GM19372 (cell line): ENCODE measurements at regions not wholly inside any gene's neighbourhood (a gene's known extent, or its start where the extent isn't known, plus 50 kb on each side); places are given as distances from the start of the nearest gene placed in this dataset.
"Not testable (repeated sequence)": the region's sequence is repeated elsewhere in the genome, so short reads cannot be mapped to it uniquely, and the experiment has no call there.

Experiments
- ATAC-seq: cut with Tn5 transposase; IDR thresholded peaks from one replicate; pipeline ENCODE4 v1.9.1; 2021; ENCODE audit warnings: mild to moderate bottlenecking, low read depth, moderate library complexity; ENCODE audit not compliant: unreplicated experiment

DNA sequence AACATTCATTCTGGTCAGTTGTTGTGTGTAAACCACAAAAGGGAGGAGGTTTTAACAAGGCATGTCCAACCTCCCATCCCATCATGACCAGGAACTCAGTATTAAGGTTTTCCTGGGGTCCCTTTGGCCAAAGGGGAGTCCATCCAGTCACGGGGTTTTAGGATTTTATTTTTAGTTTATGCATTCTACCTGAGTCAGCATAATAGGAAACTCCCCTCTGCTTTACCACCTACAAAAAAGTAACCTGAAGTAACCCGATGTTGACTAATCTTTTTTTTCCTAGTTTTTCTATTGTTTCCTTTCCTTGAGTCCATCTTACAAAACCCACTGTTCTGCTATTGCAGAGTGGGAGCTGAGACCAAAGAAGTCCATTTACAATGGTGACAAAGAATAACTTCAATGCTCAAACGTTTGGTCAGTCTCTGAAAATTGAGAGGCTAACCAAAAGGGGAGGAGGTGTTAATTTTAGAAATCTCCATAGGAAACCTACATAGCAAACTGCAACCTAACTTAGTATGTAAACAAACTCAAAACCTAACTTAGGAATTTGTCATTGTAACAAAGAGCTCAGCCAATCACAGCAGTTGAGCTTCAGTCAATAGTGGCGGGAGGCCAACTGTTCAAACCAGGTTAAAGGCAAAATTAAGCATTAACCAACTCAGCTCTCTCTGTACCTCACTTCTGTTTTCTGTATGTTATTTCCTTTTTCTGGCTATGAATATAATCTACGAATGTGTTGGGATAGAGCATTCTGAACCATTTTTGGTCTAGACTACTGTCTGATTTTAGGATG, 1954.1 kb downstream of the PCDH9 start:
- no peak for ATAC-seq

DNA sequence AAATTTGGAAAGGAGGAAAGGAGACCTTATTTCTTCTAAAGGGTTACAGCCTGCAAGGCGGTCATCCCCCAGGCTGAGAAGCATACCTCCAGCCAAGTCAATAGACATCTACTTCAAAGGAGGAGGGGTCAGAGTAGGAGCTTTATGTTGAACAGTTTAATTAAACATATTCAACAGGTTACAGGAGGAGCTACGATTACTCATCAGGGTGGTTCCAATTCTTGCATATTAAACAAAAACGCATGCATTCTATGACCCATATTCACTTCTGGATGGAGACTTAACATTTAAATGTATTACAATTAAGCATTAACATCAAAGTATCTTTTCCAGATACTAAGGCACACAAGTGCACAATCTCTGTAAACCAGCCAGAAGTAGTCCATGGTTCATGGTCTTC, 1955.0 kb downstream of the PCDH9 start:
- ATAC-seq = no peak

DNA sequence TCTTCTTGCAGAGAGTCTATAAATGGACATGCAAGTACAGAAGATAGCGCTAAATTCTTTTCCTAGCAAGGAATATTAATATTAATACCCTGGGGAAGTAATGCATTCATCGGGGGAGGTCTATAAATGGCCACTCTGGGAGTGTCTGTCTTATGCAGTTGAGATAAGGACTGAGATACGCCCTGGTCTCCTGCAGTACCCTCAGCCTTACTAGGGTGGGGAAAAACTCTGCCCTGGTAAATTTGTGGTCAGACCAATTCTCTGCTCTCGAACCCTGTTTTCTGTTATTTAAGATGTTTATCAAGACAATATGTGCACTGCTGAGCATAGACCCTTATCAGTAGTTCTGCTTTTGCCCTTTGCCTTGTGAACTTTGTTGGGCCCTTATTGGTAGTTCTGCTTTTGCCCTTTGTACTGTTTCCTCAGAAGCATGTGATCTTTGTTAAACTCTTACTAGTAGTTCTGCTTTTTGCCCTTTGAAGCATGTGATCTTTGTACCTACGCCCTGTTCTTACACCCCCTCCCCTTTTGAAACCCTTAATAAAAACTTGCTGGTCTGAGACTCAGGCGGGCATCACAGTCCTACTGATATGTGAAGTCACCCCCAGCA, 1956.2 kb downstream of the PCDH9 start:
- ATAC-seq = not testable (repeated sequence)

DNA sequence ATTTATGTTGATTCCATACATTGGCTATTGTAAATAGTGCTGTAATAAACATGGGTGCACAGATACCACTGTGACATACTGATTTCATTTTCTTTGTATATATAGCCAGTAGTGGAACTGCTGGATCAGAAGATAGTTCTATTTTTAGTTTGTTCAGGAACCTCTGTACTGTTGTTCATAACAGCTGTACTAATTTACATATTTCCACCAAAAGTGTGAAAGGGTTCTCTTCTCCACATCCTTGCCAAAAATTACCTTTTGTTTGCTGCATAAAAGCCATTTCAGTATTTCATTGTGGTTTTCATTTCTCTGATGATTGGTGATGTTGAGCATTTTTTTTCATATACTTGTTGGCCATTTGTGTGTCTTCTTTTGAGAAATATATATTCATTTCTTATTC, 1962.1 kb downstream of the PCDH9 start:
- ATAC-seq = no peak

DNA sequence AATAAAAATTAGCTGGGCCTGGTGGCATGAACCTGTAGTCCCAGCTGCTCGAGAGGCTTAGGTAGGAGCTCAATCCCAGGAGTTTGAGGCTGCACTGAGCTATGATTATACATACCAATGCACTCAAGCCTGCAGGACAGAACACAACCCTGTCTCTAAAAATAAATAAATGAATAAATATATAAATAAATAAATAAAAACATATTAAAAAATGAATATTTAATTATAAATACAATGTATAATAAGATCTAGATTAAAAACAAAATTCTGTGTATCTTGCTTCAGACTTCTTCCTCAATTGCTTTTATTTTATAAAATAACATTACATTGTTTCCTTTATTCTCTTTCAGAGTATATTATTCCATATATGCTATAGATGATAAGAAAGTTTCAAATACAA, 1964.1 kb downstream of the PCDH9 start:
- no peak for ATAC-seq

DNA sequence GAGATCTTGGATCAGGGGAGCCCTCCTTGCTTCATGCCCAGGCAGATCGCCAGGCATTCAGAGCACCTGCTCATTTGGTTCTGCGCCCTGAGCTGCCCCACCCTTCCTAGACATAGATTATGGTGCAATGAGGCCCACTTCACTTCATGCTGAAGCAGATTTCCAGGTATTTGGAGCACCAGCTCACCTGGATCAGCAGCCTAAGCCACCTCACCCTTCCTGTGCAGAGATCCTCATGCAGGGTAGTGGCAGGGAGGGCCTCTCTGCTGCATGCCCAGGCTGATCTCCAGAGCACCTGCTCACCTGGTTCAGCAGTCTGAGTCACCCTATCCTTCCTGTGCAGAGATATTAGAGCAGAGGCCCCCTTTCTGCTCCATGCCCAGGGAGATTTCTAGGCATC, 1966.1 kb downstream of the PCDH9 start:
- no peak for ATAC-seq

DNA sequence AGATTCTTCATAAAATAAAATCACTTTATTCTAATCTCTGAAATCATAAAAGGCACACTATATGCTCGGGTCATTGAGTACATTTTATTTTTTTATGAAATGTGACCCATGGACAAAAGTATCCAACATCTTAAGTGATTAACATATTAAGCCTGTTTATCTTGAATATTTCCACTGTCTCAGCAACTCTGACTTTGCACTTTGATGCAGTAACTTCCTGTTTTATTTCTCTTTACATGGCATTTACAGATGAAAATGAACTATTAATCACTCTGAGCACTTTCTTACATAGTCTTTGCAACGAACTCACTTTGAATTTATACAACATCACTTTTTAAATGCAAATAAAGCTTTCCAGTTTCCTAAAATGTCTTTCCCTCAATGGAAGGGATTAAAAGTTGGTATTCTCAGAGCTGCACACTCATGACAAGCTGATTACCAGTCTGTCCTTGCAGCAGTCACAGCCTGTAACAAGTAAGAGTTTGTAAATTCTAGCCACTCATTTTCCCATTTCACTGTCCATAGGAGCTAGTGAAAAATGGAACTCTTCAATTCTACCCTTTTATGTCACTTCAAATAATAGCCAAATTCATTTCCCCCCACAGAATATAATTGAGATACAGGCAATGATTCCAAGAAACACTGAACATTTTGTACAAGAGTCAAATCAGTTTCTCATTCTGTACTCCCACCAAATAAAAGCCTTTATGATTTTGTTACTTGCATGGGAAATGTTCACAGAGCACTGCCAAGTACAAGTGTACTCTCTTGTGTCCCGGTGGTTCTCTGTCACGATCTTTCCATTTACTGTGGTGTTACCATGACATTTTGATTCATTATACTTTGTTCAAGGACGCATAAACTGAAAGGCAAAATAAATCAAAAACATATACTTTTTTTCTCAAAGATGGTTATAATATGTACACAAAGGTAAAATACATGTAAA, 1968.9 kb downstream of the PCDH9 start:
- ATAC-seq = no peak

DNA sequence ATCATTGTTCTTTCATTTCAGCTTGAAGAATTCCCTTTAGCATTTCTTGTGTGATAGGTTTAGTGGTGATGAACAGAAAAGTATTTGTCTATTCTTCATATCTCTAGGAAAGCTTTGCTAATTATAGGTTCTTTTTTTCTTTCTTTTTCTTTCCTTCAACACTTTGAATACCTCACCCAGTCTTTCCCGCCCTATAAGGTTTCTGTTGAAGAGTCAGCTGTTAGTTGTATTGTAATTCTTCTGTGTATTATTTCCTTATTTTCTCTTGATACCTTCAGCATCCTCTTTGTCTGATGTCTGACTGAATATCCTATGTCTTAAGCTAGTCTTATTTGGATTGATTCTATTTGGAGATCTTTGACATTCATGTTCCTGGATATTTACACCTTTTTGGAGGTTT, 1989.4 kb downstream of the PCDH9 start:
- no peak for ATAC-seq

DNA sequence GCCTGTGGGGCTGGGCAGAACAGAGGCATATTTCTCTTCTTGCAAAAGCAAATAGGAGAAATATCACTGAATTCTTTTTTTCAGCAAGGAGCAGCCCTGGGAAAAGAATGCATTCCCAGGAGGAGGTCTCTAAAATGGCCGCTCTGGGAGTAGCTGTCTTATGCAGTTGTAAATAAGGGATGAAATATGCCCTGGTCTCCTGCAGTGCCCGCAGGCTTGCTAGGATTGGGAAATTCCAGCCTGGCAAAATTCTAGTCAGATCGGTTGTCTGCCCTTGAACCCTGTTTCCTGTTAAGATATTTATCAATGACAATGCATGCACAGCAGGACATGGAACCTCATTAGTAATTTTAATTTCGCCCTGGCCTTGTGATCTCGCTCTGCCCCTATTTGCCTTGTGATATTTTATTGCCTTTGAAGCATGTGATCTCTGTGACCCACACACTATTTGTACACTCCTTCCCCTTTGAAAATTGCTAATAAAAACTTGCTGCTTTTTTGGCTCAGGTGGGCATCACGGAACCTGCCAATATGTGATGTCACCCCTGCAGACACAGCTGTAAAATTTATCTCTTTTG, 1993.2 kb downstream of the PCDH9 start:
- ATAC-seq = no peak

DNA sequence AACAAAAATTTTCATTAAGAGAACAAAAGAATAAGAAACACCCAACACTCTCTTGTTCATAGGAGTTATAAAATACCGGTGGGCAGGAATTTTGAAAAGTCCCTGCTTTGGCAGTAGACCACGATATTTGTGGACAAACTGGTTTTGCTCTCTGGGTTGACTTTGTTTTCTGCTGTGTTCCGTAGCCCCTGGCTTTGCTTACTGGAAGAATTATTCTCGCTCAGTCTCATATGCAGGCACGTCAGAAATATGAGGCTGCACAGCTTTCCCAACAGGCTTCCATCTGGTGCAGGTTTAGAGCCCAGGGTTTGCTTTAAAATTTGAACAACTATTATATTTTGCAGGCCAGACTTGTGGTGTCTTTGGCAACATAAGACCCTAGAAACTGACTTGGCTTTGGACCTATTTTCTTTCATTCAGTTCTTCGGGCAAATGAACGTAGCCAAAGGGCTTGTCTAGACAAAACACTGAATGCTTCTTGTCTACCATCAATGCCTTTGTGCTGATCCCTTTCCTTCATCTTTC, 2012.6 kb downstream of the PCDH9 start:
- no peak for ATAC-seq

DNA sequence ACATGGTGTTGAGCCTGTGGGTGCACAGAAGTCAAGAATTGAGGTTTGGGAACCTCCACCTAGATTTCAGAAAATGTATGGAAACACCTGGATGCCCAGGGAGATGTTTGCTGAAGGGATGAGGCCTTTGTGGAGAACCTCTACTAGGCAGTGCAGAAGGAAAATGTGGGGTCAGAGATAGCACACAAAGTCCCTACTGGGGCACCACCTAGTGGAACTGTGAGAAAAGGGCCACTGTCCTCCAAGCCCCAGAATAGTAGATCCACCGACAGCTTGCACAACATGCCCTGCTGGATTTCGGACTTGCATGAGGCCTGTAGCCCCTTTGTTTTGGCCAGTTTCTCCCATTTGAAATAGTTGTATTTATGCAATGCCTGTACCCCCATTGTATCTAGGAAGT, 2027.3 kb downstream of the PCDH9 start:
- ATAC-seq = not testable (repeated sequence)

DNA sequence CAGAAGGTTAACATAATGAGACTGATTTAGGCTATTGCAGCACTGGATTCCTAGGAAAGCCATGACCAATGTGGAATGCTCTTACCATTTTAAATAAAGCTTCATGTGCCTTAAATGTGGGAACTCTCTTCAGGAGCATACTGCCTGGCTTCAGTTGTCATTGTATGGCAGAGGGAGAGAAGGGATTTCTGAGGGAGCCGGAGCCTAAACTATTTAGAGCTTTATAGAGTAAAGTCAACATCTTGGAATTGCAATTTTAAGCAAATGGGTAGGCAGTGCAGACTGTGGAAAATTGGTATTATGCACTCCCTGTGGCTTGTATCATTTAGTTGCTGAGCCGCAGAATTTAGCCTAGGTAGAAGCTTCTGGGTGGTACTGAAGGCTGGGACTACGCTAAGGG, 2041.4 kb downstream of the PCDH9 start:
- ATAC-seq = no peak

DNA sequence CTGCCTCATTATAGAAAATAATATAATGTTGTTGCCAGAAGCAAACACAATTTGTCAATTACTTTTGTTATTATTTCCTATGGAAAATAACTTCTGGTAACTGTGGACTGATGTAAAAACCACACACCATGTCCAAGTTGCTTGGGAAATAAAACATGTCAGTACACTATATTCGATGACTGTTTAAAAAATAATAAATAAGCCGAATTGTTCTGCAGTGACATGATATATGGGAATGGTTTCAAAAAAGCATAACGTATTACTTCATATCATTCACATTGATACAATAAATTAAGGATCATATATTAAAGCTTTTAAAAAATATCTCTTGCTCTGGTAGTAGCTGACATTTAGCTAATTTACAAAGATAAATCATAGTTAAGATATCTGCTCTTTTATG, 2062.1 kb downstream of the PCDH9 start:
- no peak for ATAC-seq

DNA sequence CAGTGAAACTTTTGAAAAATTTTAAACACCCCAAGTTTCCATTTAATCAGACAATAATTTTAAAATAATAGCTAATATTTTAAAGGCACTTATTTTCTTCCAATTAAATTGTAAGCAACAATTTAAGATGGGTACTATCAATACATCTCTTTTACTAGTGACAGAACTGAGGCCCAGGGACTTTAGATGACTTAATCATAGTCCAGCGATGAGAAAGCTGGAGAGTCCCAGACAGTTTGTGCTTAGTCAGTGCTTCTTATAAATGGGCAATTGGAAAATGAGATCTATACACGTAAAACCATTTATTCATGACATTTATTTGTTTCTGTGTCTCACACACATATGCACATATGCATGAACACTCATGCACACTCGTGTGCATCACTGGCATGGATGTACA, 2063.5 kb downstream of the PCDH9 start:
- no peak for ATAC-seq

DNA sequence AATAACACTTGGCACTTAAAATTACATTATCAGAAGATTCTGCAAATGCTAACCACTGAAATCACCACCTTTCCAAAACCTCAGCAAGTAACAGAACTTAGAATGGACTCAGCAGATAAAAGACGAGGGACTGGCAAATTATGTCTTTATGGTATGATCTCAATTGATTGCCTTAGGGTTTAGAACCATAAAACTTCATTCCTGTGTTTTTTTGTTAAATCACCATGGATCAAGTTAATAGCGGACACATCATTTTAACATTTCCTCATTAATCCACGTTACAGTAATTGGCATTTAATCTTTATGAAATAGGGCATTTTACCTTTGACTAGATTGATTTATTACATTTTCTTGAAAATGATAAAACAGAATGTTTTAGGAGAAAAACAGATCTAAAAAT, 2070.3 kb downstream of the PCDH9 start:
- no peak for ATAC-seq

DNA sequence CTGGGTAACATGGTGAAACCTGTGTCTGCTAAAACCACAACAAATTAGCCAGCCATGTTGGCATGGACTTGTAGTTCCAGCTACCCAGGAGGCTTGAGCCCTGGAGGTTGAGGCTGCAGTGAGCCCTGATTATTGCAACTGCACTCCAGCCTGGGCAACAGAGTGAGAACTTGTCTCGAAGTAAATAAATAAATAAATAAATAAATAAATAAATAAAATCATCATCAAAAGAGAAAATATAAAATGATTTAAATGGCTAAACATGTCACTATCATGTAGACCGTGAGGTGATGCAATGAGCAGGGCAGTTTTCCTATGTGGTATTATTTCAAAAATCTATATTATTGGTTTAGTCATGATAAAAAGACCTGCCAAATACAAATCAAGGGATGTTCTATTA, 2074.3 kb downstream of the PCDH9 start:
- no peak for ATAC-seq

DNA sequence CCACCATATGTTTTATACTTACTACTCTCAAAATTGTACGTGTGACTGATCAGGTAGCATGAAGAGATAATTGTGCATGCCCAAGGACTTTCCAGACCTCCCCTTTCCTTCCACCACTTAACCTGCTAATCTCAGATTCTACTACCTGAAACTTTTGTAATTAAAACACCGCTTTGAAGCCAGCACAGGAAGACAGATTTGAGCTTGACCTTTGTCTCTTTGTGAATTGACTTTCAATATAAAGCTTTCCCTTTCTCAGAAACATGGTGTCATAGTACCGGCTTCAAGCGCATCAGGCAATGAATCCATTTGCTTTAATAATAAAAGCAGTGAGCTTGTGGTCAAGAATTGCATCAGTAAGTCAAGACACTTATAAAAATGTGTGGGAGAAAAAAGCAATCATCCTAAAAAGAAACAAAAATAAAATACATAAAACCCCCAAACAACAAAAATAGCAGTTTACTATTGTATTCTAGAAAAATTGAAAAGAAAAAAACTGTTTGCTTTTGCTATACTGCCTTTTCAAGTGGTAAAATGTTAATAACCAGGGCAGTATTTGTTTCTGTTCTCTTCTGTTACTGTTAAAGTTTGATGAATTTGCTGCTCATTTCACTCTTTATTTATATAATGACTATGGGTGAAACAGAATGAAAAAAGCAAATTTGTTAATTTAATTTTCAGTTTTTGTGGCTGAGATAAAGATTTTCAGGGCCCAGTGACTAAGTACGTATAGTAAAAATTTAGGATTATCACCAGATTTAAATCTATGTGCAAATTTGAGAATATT, 2075.3 kb downstream of the PCDH9 start:
- no peak for ATAC-seq

DNA sequence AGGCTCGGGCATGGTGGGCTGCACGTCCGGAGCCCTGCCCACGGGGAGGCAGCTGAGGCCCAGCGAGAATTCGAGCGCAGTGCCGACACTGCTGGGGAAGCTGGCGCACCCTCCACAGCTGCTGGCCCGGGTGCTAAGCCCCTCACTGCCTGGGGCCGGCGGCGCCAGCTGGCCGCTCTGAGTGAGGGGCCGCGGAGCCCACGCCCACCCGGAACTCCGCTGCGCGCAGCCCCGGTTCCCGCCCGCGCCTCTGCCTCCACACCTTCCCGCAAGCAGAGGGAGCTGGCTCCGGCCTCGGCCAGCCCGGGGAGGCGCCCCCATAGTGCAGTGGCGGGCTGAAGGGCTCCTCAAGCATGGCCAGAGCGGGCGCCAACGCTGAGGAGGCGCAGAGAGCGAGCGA, 2080.4 kb downstream of the PCDH9 start:
- ATAC-seq = no peak

DNA sequence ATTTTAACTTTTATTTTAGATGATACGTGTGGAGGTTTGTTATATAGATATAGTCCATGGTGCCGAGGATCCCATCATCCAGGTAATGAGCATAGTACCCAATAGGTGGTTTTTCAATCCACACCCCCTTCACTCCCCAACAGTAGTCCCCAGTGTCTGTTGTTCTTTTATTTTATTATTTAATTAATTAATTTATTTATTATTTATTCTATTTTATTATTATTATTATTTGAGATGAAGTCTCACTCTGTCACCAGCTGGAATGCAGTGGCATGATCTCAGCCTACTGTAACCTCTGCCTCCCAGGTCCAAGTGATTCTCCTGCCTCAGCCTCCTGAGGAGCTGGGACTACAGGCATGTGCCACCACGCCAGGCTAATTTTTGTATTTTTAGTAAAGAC, 2086.2 kb downstream of the PCDH9 start:
- ATAC-seq = no peak

DNA sequence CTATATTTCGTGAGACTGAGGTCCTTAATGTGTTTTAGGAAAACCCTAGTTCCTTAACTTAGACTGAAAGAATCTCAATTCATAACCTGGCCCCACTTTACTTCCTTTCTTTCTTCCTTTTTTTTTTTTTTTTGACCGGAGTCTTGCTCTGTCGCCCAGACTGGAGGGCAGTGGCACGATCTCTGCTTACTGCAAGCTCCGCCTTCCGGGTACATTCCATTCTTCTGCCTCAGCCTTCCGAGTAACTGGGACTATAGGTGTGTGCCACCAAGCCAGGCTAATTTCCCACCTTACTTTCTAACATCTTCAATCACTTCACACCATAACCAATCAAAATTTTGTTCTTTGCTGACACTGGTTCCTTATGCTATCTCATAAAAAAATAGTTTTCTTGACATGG, 2097.0 kb downstream of the PCDH9 start:
- ATAC-seq = no peak
